Epithelial cell of proximal tubule (primary cell): ENCODE measurements at regions not wholly inside any gene's neighbourhood (a gene's known extent, or its start where the extent isn't known, plus 50 kb on each side); places are given as distances from the start of the nearest gene placed in this dataset.

Experiments used
- DNase-seq: peaks from one replicate; pipeline ENCODE4 v3.0.0-alpha.2; 2011; ENCODE audit warnings: low read depth
- H3K4me3 ChIP-seq: 2 replicates; pipeline ENCODE4 v1.5.1; 2011; ENCODE audit warnings: low read depth, mild to moderate bottlenecking, low read length
- TF ChIP-seq, protein P1 (sequence below): conservative IDR thresholded peaks from 2 replicates; pipeline ENCODE4 v1.5.1; 2012; ENCODE audit warnings: low read depth, mild to moderate bottlenecking, low read length

DNA sequence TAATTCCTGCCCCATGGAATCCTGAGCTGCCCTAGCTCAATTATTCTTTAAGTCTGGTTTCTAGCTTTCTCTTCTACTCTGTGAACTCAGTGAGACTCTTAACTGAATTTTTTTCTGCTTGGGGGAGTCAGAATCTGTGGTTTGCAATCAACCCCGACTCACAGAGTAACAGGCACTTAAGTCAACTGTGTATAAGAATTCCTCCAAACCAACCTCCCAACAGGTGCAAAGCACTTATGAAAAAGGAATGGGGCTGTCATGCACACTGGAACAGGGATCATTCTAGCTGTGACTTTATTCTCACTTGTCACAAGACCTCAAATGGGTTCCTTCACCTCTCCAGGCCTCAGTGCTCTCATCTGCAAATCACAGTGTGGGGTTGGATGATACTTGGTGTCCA, 60.3 kb upstream of the SYT6 start:
- no peak for DNase-seq
- TF ChIP-seq, protein P1, sequence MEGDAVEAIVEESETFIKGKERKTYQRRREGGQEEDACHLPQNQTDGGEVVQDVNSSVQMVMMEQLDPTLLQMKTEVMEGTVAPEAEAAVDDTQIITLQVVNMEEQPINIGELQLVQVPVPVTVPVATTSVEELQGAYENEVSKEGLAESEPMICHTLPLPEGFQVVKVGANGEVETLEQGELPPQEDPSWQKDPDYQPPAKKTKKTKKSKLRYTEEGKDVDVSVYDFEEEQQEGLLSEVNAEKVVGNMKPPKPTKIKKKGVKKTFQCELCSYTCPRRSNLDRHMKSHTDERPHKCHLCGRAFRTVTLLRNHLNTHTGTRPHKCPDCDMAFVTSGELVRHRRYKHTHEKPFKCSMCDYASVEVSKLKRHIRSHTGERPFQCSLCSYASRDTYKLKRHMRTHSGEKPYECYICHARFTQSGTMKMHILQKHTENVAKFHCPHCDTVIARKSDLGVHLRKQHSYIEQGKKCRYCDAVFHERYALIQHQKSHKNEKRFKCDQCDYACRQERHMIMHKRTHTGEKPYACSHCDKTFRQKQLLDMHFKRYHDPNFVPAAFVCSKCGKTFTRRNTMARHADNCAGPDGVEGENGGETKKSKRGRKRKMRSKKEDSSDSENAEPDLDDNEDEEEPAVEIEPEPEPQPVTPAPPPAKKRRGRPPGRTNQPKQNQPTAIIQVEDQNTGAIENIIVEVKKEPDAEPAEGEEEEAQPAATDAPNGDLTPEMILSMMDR = no peak

DNA sequence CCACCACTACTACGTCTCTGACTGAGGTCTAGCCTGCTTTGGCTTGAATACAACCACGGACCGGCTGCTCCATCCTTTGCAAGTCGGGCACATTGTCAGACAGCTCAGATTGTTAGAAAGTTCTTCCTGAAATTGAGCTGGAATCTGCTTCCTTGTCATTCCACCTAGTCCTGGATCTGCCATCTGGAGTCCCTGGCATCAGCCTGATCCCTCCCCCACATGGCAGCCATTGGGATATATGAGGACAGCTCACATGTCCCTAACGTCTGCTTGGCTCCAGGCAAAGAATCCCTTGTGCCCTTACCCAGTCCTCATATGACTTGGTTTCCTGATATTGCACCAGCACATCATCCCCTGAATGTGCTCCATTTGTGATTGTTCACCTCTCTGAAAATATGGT, 56.3 kb upstream of the SYT6 start:
- TF ChIP-seq, protein P1 = no peak
- H3K4me3 ChIP-seq = no peak overlapping the region
- no peak for DNase-seq

More for the DNA sequence above, 60.3 kb upstream of the SYT6 start:
- no peak overlapping the region for H3K4me3 ChIP-seq

DNA sequence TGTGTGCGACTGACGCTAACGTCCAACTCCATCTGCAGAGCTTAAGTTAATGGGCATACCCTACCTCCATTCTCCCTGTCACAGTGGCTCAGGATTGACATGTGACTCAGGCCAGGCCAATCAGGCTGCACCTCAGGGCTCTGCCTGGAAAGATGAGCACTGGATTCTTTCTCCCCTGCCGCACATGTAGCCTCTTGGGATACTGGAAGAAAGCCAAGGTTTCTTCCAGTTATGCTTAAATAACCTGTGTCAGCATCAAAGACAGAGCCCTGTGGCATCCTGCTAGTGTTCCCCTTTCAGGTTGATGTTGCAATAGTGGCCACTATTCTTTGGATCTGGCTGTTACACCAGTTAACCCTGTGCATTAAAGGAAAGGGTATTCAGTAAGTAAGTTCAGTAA, 55.0 kb upstream of the SYT6 start:
- no peak for DNase-seq

DNA sequence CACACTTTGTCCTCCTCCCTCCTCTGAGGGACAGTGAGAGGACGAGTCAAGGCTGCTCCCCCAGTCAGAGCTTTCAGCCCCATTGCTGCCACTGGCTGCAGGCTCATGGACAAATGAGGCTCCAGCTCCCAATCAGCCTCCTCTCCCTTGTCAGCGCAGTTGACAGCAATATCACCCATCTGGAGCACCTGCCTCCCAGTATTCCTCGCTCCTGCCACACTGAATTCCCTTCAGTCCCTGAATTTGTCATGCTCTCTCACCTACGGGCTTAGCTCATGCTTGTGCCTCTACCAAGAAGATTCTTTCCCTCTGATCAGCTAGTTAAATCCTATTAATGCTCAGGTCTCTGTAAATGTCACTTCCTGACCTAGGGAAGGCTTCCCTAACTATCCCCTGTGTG, 54.4 kb upstream of the SYT6 start:
- H3K4me3 ChIP-seq = no peak overlapping the region
- DNase-seq = no peak
- TF ChIP-seq, protein P1 = no peak

More for the DNA sequence above, 55.0 kb upstream of the SYT6 start:
- TF ChIP-seq, protein P1 = no peak
- no peak overlapping the region for H3K4me3 ChIP-seq

DNA sequence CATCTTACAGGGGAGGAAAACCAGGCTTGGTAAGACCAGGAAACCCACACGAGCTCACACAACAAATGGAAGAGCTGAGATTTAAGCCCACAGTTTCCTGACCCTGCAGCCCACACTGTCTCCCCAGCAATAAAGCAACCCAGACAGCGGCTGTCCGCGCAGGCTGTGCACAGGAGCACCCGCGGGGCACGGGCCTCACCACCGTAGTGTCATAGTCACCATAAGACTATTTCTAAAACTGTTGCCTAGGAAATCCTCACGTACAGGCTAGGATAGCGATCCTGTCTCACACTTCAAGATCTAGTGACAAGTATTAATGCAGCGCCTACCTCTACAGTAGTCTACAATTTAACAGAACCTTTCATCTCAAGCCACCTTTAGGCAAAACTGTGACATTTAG, 54.0 kb upstream of the SYT6 start:
- no peak for DNase-seq
- TF ChIP-seq, protein P1 = no peak

DNA sequence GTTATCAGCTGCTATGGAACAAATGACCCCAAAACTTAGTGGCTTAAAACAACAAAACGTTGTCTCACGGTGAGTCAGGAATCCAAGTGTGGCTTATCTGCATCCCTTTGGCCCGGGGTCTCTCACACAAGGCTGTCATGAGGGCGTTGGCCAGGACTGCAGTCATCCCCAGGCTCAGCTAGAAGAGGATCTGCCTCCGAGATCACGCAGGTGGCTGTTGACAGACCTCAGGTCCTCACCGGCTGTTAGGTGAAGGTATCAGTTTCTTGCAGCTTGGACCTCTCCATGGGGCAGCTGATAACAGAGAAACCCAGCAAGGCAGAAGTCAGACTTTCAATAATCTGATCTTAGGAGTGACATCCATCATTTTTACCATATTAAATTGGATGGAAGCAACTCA, 52.7 kb upstream of the SYT6 start:
- TF ChIP-seq, protein P1 = no peak
- no peak overlapping the region for H3K4me3 ChIP-seq
- no peak for DNase-seq

More for the DNA sequence above, 54.0 kb upstream of the SYT6 start:
- no peak overlapping the region for H3K4me3 ChIP-seq

DNA sequence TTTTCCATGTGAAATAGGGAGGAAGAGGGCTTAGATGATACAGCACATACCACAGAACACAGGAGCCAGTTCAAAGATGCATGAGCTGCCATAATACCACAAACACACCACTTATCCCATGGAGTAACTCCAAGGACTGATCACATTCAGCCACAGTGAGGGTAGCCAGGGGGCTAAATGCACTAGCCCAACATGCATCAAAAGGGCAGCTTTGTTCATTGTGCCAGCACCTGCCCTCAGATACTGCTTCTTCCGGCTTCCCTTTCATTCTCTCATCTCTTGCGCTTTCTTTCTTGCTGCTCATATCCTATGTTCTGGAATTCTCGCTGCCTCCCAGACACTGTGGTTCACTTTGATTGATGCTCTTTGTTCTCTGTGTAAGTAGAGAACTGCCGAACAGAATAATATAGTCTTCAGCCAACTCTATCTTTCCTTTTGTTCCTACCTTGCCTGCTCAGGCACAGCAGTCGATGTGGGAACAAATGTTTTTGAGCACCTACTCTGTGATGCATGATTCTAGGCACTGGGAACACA, 50.0 kb upstream of the SYT6 start:
- no peak overlapping the region for H3K4me3 ChIP-seq
- TF ChIP-seq, protein P1 = no peak
- DNase-seq = no peak
